Ovary (tissue), 3 donors: ENCODE measurements at regions not wholly inside any gene's neighbourhood (a gene's known extent, or its start where the extent isn't known, plus 50 kb on each side); places are given as distances from the start of the nearest gene placed in this dataset.

Experiments
- POLR2A ChIP-seq: fragments of 450-650 bp; IDR thresholded peaks from one replicate; pipeline ENCODE4 v1.6.1; 2017; ENCODE audit warnings: antibody characterized with exemption, mild to moderate bottlenecking, moderate library complexity
- TF ChIP-seq, protein P1 (sequence below), 3 donors: fragments of 450-650 bp in 2 of 3; fragments of 200-600 bp in 1 of 3; IDR thresholded peaks; one replicate each; pipeline versions ENCODE4 v1.5.1 to v1.8.0; 2016 to 2022; ENCODE audit warnings: antibody characterized with exemption in 3 of 3, mild to moderate bottlenecking in 1 of 3
- donor health status: DM: no; HTN: no; CAD: no.

DNA sequence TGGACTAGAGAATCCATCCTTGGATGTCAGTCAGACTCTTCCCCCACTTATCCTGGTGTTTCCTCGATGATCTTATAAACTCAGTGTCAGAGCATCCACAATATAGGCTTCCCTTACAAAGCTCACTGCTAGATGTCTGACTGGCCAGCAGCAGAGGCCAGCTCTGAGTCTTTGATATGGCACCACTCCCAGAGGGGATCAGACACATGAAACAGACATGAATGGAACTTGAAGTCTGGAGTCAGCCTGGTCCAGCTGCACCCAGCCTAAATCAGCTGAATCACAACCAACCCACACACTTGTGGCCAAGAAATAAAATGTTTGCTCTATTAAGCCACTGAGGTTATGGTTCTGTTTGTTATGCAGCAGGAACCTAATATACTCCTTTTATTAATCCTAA lies 129.6 kb upstream of the MED14 start:
- TF ChIP-seq, protein P1, sequence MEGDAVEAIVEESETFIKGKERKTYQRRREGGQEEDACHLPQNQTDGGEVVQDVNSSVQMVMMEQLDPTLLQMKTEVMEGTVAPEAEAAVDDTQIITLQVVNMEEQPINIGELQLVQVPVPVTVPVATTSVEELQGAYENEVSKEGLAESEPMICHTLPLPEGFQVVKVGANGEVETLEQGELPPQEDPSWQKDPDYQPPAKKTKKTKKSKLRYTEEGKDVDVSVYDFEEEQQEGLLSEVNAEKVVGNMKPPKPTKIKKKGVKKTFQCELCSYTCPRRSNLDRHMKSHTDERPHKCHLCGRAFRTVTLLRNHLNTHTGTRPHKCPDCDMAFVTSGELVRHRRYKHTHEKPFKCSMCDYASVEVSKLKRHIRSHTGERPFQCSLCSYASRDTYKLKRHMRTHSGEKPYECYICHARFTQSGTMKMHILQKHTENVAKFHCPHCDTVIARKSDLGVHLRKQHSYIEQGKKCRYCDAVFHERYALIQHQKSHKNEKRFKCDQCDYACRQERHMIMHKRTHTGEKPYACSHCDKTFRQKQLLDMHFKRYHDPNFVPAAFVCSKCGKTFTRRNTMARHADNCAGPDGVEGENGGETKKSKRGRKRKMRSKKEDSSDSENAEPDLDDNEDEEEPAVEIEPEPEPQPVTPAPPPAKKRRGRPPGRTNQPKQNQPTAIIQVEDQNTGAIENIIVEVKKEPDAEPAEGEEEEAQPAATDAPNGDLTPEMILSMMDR (IDR thresholded peaks at IDR 0.05) = no peak
- TF ChIP-seq POLR2A = no peak
